ENCODE measurements at regions not wholly inside any gene's neighbourhood (a gene's known extent, or its start where the extent isn't known, plus 50 kb on each side); places are given as distances from the start of the nearest gene placed in this dataset.

GRCh38 chr12:91859347-91859746 lies 286.3 kb downstream of the BTG1 start:
- H3K4me3 ChIP-seq (ENCODE audit: low read depth, low read length) = no peak overlapping the region
- no peaks in the 10 kb centered on the region for H3K27me3 ChIP-seq (ENCODE audit: control insufficient read depth, insufficient read depth, low read length)
- TF ChIP-seq CTCF (IDR thresholded peaks at IDR 0.05; ENCODE audit: insufficient read depth, low read length, poor library complexity, severe bottlenecking) = no peak
- no peak for DNase-seq (ENCODE audit: low read depth)
- H3K36me3 ChIP-seq (ENCODE audit: control insufficient read depth, insufficient read depth, low read length) = no peaks in the 10 kb centered on the region

GRCh38 chr12:91857813-91858542 lies 287.7 kb downstream of the BTG1 start:
- H3K4me3 ChIP-seq (ENCODE audit: low read depth, low read length) = no peak overlapping the region
- H3K27me3 ChIP-seq (ENCODE audit: control insufficient read depth, insufficient read depth, low read length) = no peaks in the 10 kb centered on the region
- TF ChIP-seq CTCF (IDR thresholded peaks at IDR 0.05; ENCODE audit: insufficient read depth, low read length, poor library complexity, severe bottlenecking) = no peak

GRCh38 chr12:91854725-91855124 lies 290.9 kb downstream of the BTG1 start:
- no peak for TF ChIP-seq CTCF (IDR thresholded peaks at IDR 0.05; ENCODE audit: insufficient read depth, low read length, poor library complexity, severe bottlenecking)
- no peak for DNase-seq (ENCODE audit: low read depth)
- no peaks in the 10 kb centered on the region for H3K36me3 ChIP-seq (ENCODE audit: control insufficient read depth, insufficient read depth, low read length)
- H3K4me3 ChIP-seq (ENCODE audit: low read depth, low read length) = no peak overlapping the region
- no peaks in the 10 kb centered on the region for H3K27me3 ChIP-seq (ENCODE audit: control insufficient read depth, insufficient read depth, low read length)

More at GRCh38 chr12:91857813-91858542, 287.7 kb downstream of the BTG1 start:
- no peak for DNase-seq (ENCODE audit: low read depth)
- no peaks in the 10 kb centered on the region for H3K36me3 ChIP-seq (ENCODE audit: control insufficient read depth, insufficient read depth, low read length)

- Histone ChIP-seq H3K36me3 (ENCODE audit: control insufficient read depth, insufficient read depth, low read length) (no peaks in the 10 kb centered on the region), H3K27me3 (ENCODE audit: control insufficient read depth, insufficient read depth, low read length) (no peaks in the 10 kb centered on the region), H3K4me3 (ENCODE audit: low read depth, low read length) (no peak overlapping the region)
- TF ChIP-seq CTCF (IDR thresholded peaks at IDR 0.05; ENCODE audit: insufficient read depth, low read length, poor library complexity, severe bottlenecking) = no peak
- no peak for DNase-seq (ENCODE audit: low read depth)
Measured at GRCh38 chr12:91853350-91854127, 292.1 kb downstream of the BTG1 start.

- TF ChIP-seq CTCF (IDR thresholded peaks at IDR 0.05; ENCODE audit: insufficient read depth, low read length, poor library complexity, severe bottlenecking) = no peak
- DNase-seq (ENCODE audit: low read depth) = no peak
Measured at GRCh38 chr12:91852634-91853033, 293.0 kb downstream of the BTG1 start.

More at GRCh38 chr12:91852634-91853033, 293.0 kb downstream of the BTG1 start:
- Histone ChIP-seq H3K27me3 (ENCODE audit: control insufficient read depth, insufficient read depth, low read length) (no peaks in the 10 kb centered on the region), H3K4me3 (ENCODE audit: low read depth, low read length) (no peak overlapping the region), H3K36me3 (ENCODE audit: control insufficient read depth, insufficient read depth, low read length) (no peaks in the 10 kb centered on the region)
